ENCODE measurements at regions not wholly inside any gene's neighbourhood (a gene's known extent, or its start where the extent isn't known, plus 50 kb on each side); places are given as distances from the start of the nearest gene placed in this dataset.

DNA sequence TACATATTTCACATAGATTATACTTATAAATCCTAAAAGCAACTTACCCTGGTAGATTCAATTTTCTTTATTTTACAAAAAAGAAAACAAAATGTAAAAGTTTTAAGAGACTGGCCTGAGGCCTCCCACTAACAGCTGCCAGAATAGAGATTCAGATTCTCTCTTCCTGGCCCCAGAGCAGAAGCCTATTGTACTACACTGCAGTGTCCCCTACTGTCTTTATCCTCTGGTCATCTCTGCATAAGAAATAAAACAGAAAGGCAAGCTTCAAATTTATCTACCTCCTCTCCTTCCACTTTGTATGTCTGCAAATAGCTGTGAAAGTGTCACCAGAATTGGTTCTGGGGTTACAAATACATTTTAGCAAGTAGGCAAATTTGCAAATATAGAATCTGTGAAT is 1004.1 kb upstream of the PCDH9 start:
- TF ChIP-seq EP300 (IDR thresholded peaks at IDR 0.05) (no peak), CTCF (IDR thresholded peaks at IDR 0.05) (no peak)

All from upper lobe of left lung (tissue), 4 donors.